Loucy (cell line): ENCODE measurements at regions not wholly inside any gene's neighbourhood (a gene's known extent, or its start where the extent isn't known, plus 50 kb on each side); places are given as distances from the start of the nearest gene placed in this dataset.

Experiments used
- H2AFZ ChIP-seq: fragments of 200-600 bp; sonication (generic); 2 replicates; pipeline ENCODE4 v1.6.0; 2016; ENCODE audit warnings: antibody characterized with exemption, mild to moderate bottlenecking, low read length, moderate library complexity
- H3F3A ChIP-seq: fragments of 200-600 bp; 2 replicates; pipeline ENCODE4 v1.6.0; 2016; ENCODE audit warnings: antibody characterized with exemption, low read depth, mild to moderate bottlenecking
- H3K27me3 ChIP-seq: fragments of 200-600 bp; sonication (generic); 2 replicates; pipeline ENCODE4 v1.6.1; 2014; ENCODE audit warnings: low read length, mild to moderate bottlenecking; ENCODE audit not compliant: insufficient read depth, poor library complexity, severe bottlenecking
- H3K36me3 ChIP-seq: fragments of 200-600 bp; sonication (generic); 2 replicates; pipeline ENCODE4 v1.6.1; 2016; ENCODE audit warnings: low read length; ENCODE audit not compliant: insufficient read depth
- H3K4me1 ChIP-seq: fragments of 200-600 bp; sonication (generic); 2 replicates; pipeline ENCODE4 v1.5.1; 2014; ENCODE audit warnings: low read length, mild to moderate bottlenecking; ENCODE audit not compliant: insufficient read depth, poor library complexity, severe bottlenecking
- H3K4me2 ChIP-seq: fragments of 200-600 bp; sonication (generic); 2 replicates; pipeline ENCODE4 v1.6.0; 2014; ENCODE audit warnings: antibody characterized with exemption, low read length, low read depth, mild to moderate bottlenecking; ENCODE audit not compliant: poor library complexity, severe bottlenecking
- H3K4me3 ChIP-seq: fragments of 200-600 bp; sonication (generic); 2 replicates; pipeline ENCODE4 v1.5.1; 2014; ENCODE audit warnings: low read length, mild to moderate bottlenecking, mixed read lengths; ENCODE audit not compliant: poor library complexity, severe bottlenecking
- H3K79me2 ChIP-seq: fragments of 200-600 bp; sonication (generic); 2 replicates; pipeline ENCODE4 v1.6.1; 2014; ENCODE audit warnings: low read length; ENCODE audit not compliant: insufficient read depth
- H3K9ac ChIP-seq: fragments of 200-600 bp; sonication (generic); 2 replicates; pipeline ENCODE4 v1.6.0; 2014; ENCODE audit warnings: mild to moderate bottlenecking, low read depth, low read length, moderate library complexity; ENCODE audit not compliant: poor library complexity, severe bottlenecking
- H3K9me2 ChIP-seq: fragments of 200-600 bp; sonication (generic); replicated peaks from 2 replicates; pipeline ENCODE4 v1.6.1; 2016; ENCODE audit warnings: low read depth, low read length, mixed read lengths
- H3K9me3 ChIP-seq: fragments of 200-600 bp; sonication (generic); 2 replicates; pipeline ENCODE4 v1.6.1; 2014; ENCODE audit warnings: mild to moderate bottlenecking, antibody characterized with exemption, low read length, low read depth; ENCODE audit not compliant: insufficient read depth
- H4K20me1 ChIP-seq: fragments of 200-600 bp; sonication (generic); 2 replicates; pipeline ENCODE4 v1.6.0; 2014; ENCODE audit warnings: antibody characterized with exemption, low read length, mild to moderate bottlenecking; ENCODE audit not compliant: insufficient read depth, poor library complexity, severe bottlenecking
- CTCF ChIP-seq: fragments of 200-600 bp; sonication (generic); conservative IDR thresholded peaks from 2 replicates; pipeline ENCODE4 v1.5.1; 2014; ENCODE audit warnings: mild to moderate bottlenecking, antibody characterized with exemption, low read length
- EZH2phosphoT487 ChIP-seq: fragments of 200-600 bp; IDR thresholded peaks from 2 replicates; pipeline ENCODE4 v1.6.1; 2018; ENCODE audit warnings: antibody characterized with exemption, mild to moderate bottlenecking, moderate library complexity, borderline replicate concordance

- TF ChIP-seq EZH2phosphoT487 (no peak), CTCF (no peak)
- H3K27me3 ChIP-seq = no peaks in the 10 kb centered on the region
These were observed 328.9 kb downstream of the RPS24 start for GRCh38 chr10:78362406-78363022.

GRCh38 chr10:78363190-78363589 lies 329.5 kb downstream of the RPS24 start:
- Histone ChIP-seq H3K4me2 (no peak overlapping the region), H3K79me2 (no peaks in the 10 kb centered on the region), H3K4me1 (peaks cover 21% of the 10 kb centered on the region), H3K9ac (no peak overlapping the region), H3K9me3 (no peaks in the 10 kb centered on the region), H2AFZ (no peak overlapping the region), H3K27me3 (no peaks in the 10 kb centered on the region), H3K4me3 (no peak overlapping the region), H3K9me2 (no peaks in the 10 kb centered on the region), H4K20me1 (no peaks in the 10 kb centered on the region), H3F3A (no peaks in the 10 kb centered on the region), H3K36me3 (no peaks in the 10 kb centered on the region)
- TF ChIP-seq CTCF = no peak
- no peak for TF ChIP-seq EZH2phosphoT487

More at GRCh38 chr10:78362406-78363022, 328.9 kb downstream of the RPS24 start:
- Histone ChIP-seq H3K4me2 (peak overlapping the region; percentile 21), H3K9ac (peak overlapping the region; percentile 43), H3K4me1 (peaks cover 21% of the 10 kb centered on the region), H3K79me2 (no peaks in the 10 kb centered on the region), H3K4me3 (no peak overlapping the region), H3F3A (no peaks in the 10 kb centered on the region), H2AFZ (peak overlapping the region; percentile 78), H4K20me1 (no peaks in the 10 kb centered on the region), H3K9me3 (no peaks in the 10 kb centered on the region), H3K9me2 (no peaks in the 10 kb centered on the region), H3K36me3 (no peaks in the 10 kb centered on the region)

GRCh38 chr10:78365694-78366093 lies 332.0 kb downstream of the RPS24 start:
- Histone ChIP-seq H3F3A (no peaks in the 10 kb centered on the region), H2AFZ (no peak overlapping the region), H3K4me1 (peaks cover 20% of the 10 kb centered on the region), H3K27me3 (no peaks in the 10 kb centered on the region), H3K36me3 (no peaks in the 10 kb centered on the region), H3K9me3 (no peaks in the 10 kb centered on the region), H3K4me3 (no peak overlapping the region), H3K79me2 (no peaks in the 10 kb centered on the region), H3K9ac (no peak overlapping the region), H4K20me1 (no peaks in the 10 kb centered on the region), H3K4me2 (no peak overlapping the region), H3K9me2 (no peaks in the 10 kb centered on the region)
- no peak for TF ChIP-seq EZH2phosphoT487
- no peak for TF ChIP-seq CTCF
